ENCODE measurements at regions not wholly inside any gene's neighbourhood (a gene's known extent, or its start where the extent isn't known, plus 50 kb on each side); places are given as distances from the start of the nearest gene placed in this dataset.

GRCh38 chr2:190794790-190795189 lies 85.8 kb upstream of the GLS start:
- Histone ChIP-seq H3K4me3 (replicated peaks in 1 of 3) (no peak overlapping the region), H3K9me3 (no peaks in the 10 kb centered on the region), H3K27me3 (no peaks in the 10 kb centered on the region), H3K4me1 (peaks cover 6 to 16% of the 10 kb centered on the region in 2 donors), H3K27ac (no peak overlapping the region), H3K36me3 (no peaks in the 10 kb centered on the region)
- no peak for TF ChIP-seq POLR2A (IDR thresholded peaks at IDR 0.05)
- no peak for TF ChIP-seq CTCF (IDR thresholded peaks at IDR 0.05)
- intact Hi-C loops (cut with DNase I), result no loop called here
- no peak for DNase-seq

- no peak for DNase-seq
- no peak overlapping the region for H3K4me3 ChIP-seq (replicated peaks in 1 of 3)
- H3K27me3 ChIP-seq, result no peaks in the 10 kb centered on the region
- no peak overlapping the region for H3K27ac ChIP-seq
- H3K36me3 ChIP-seq, result no peaks in the 10 kb centered on the region
- TF ChIP-seq CTCF (IDR thresholded peaks at IDR 0.05) (no peak), POLR2A (IDR thresholded peaks at IDR 0.05) (no peak)
- peaks cover 6 to 15% of the 10 kb centered on the region in 2 donors for H3K4me1 ChIP-seq
- intact Hi-C loops (cut with DNase I), result no loop called here
- H3K9me3 ChIP-seq, result no peaks in the 10 kb centered on the region
Measured at GRCh38 chr2:190795686-190796085, 84.9 kb upstream of the GLS start.

- H3K4me3 ChIP-seq (replicated peaks in 1 of 3), result no peak overlapping the region
- H3K9me3 ChIP-seq, result no peaks in the 10 kb centered on the region
- TF ChIP-seq POLR2A (IDR thresholded peaks at IDR 0.05) (no peak), CTCF (IDR thresholded peaks at IDR 0.05) (no peak)
- no peaks in the 10 kb centered on the region for H3K36me3 ChIP-seq
- no peaks in the 10 kb centered on the region for H3K4me1 ChIP-seq
- no peak overlapping the region for H3K27ac ChIP-seq
- H3K27me3 ChIP-seq, result no peaks in the 10 kb centered on the region
- intact Hi-C loops (cut with DNase I), result no loop called here
- DNase-seq, result no peak
Measured at GRCh38 chr2:190799999-190800398, 80.6 kb upstream of the GLS start.

- Histone ChIP-seq H3K4me3 (replicated peaks in 1 of 3) (no peak overlapping the region), H3K27me3 (no peaks in the 10 kb centered on the region), H3K36me3 (no peaks in the 10 kb centered on the region), H3K9me3 (no peaks in the 10 kb centered on the region), H3K4me1 (no peaks in the 10 kb centered on the region), H3K27ac (no peak overlapping the region)
- 84 to 93% methylated on average over 1 of the region's 1 CpG for WGBS, 2 donors
- TF ChIP-seq CTCF (IDR thresholded peaks at IDR 0.05) (no peak), POLR2A (IDR thresholded peaks at IDR 0.05) (no peak)
- no peak for DNase-seq
- intact Hi-C loops (cut with DNase I), result no loop called here
Measured at GRCh38 chr2:190800528-190800927, 80.1 kb upstream of the GLS start.

GRCh38 chr2:190802129-190802528 lies 78.5 kb upstream of the GLS start:
- 84 to 89% methylated on average over 3 of the region's 3 CpGs for WGBS, 2 donors
- H3K27ac ChIP-seq, result no peak overlapping the region
- no peaks in the 10 kb centered on the region for H3K4me1 ChIP-seq
- no peak overlapping the region for H3K4me3 ChIP-seq (replicated peaks in 1 of 3)
- TF ChIP-seq CTCF (IDR thresholded peaks at IDR 0.05), result no peak
- no peak for TF ChIP-seq POLR2A (IDR thresholded peaks at IDR 0.05)
- H3K36me3 ChIP-seq, result no peaks in the 10 kb centered on the region
- H3K9me3 ChIP-seq, result no peaks in the 10 kb centered on the region
- H3K27me3 ChIP-seq, result no peaks in the 10 kb centered on the region
- DNase-seq, result no peak
- intact Hi-C loops (cut with DNase I), result loop anchor here (2.0 kb wide), 1 partner anchor 19 kb away; no protein-coding TSS in a partner anchor
